GM12878 (cell line): ENCODE measurements at regions not wholly inside any gene's neighbourhood (a gene's known extent, or its start where the extent isn't known, plus 50 kb on each side); places are given as distances from the start of the nearest gene placed in this dataset.

Experiments
- CBX5 ChIP-seq: sonication (generic); IDR thresholded peaks from 2 replicates; pipeline ENCODE4 v1.6.1; 2016; ENCODE audit warnings: low read depth, moderate library complexity, mild to moderate bottlenecking, inconsistent platforms
- YY1 ChIP-seq: IDR thresholded peaks from 2 replicates; pipeline ENCODE4 v1.6.1; 2011; ENCODE audit warnings: low read depth, mild to moderate bottlenecking, low read length

DNA sequence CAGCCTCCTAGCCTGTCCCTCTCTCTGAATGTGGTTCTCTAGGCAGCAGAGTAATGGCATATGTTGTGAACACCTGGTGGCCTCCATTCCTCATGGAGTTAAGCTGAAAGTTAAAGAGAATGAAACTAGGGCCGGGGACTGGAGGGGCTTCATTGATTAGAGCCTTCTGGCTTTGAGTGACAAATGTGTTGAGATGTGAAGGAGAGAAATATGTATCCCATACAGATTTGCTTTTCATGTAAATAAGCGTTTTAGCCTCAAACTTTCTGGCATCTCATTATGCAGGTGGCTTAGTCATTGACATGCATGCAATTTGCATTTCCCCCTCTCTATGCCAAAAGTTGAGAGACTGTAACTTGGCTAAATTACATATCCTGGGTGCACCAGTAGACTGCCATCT is 537.7 kb upstream of the EEF2KMT start:
- no peak for TF ChIP-seq CBX5
- TF ChIP-seq YY1 = no peak
